PC-9 (cell line): ENCODE measurements at regions not wholly inside any gene's neighbourhood (a gene's known extent, or its start where the extent isn't known, plus 50 kb on each side); places are given as distances from the start of the nearest gene placed in this dataset.

Source experiments
- BruUV-seq: library from RNA; stranded (reverse); fragments of 400-500 nt; replicated peaks from 2 replicates; lab custom pipeline; 2021; lab: Mats Ljungman, UMichigan
- CTCF ChIA-PET: fragments of 300-600 bp; sonication (Branson Sonifier 250); formaldehyde crosslinking; loops from one replicate; lab custom pipeline; 2022; ENCODE audit warnings: antibody characterized with exemption; lab: Charles Lee
- POLR2A ChIA-PET: fragments of 300-600 bp; sonication (Branson Sonifier 250); formaldehyde crosslinking; loops from one replicate; lab custom pipeline; 2022; ENCODE audit warnings: antibody characterized with exemption; ENCODE audit not compliant: unreplicated experiment; lab: Charles Lee
- DNase-seq, 2 experiments: peaks; one replicate each; pipeline versions ENCODE4 v3.0.0 to v3.0.0-alpha.2; 2015 to 2022; ENCODE audit warnings: mixed read lengths in 1 of 2
- H2AFZ ChIP-seq: fragments of 200-600 bp; sonication (generic); 2 replicates; pipeline ENCODE4 v1.8.1; 2017; ENCODE audit warnings: antibody characterized with exemption
- H3F3A ChIP-seq: fragments of 200-600 bp; sonication (generic); 2 replicates; pipeline ENCODE4 v1.8.1; 2017; ENCODE audit warnings: antibody characterized with exemption, mild to moderate bottlenecking, low read depth; ENCODE audit not compliant: insufficient read depth
- H3K27ac ChIP-seq: fragments of 200-600 bp; sonication (generic); 2 replicates; pipeline ENCODE4 v1.6.1; 2016; ENCODE audit warnings: mixed run types
- H3K27me3 ChIP-seq: fragments of 200-600 bp; sonication (generic); 2 replicates; pipeline ENCODE4 v1.6.1; 2016; ENCODE audit warnings: low read depth, mixed run types; ENCODE audit not compliant: insufficient read depth
- H3K36me3 ChIP-seq: fragments of 200-600 bp; sonication (generic); 2 replicates; pipeline ENCODE4 v1.6.1; 2016; ENCODE audit warnings: low read depth, mixed run types
- H3K4me1 ChIP-seq: fragments of 200-600 bp; sonication (generic); replicated peaks from 2 replicates; pipeline ENCODE4 v1.6.1; 2016; ENCODE audit warnings: mixed run types; ENCODE audit not compliant: insufficient read depth
- H3K4me2 ChIP-seq: fragments of 200-600 bp; sonication (generic); 2 replicates; pipeline ENCODE4 v1.6.1; 2017; ENCODE audit warnings: mixed run types
- H3K4me3 ChIP-seq: fragments of 200-600 bp; sonication (generic); 2 replicates; pipeline ENCODE4 v1.6.1; 2016; ENCODE audit warnings: mixed run types
- H3K79me2 ChIP-seq: fragments of 200-600 bp; sonication (generic); 2 replicates; pipeline ENCODE4 v1.6.1; 2017; ENCODE audit warnings: low read depth, mixed run types
- H3K9me2 ChIP-seq: fragments of 200-600 bp; sonication (generic); 2 replicates; pipeline ENCODE4 v1.8.1; 2017; ENCODE audit warnings: mild to moderate bottlenecking; ENCODE audit not compliant: insufficient read depth
- H3K9me3 ChIP-seq: fragments of 200-600 bp; sonication (generic); 2 replicates; pipeline ENCODE4 v1.8.1; 2016; ENCODE audit warnings: low read depth; ENCODE audit not compliant: insufficient read depth
- H4K20me1 ChIP-seq: fragments of 200-600 bp; sonication (generic); 2 replicates; pipeline ENCODE4 v1.8.1; 2017; ENCODE audit not compliant: insufficient read depth
- EZH2 ChIP-seq: fragments of 200-600 bp; sonication (generic); IDR thresholded peaks from 2 replicates; pipeline ENCODE4 v1.8.0; 2017; ENCODE audit warnings: antibody characterized with exemption, low read depth
- intact Hi-C: fragments of 100-400 bp; cut with micrococcal nuclease; formaldehyde crosslinking; loops from one replicate; pipeline ENCODE4 v1.10.0; 2022; ENCODE audit not compliant: unreplicated experiment
- TF ChIP-seq, protein P1 (sequence below): fragments of 200-600 bp; sonication (generic); conservative IDR thresholded peaks from 2 replicates; pipeline ENCODE4 v1.6.1; 2017; ENCODE audit warnings: mixed run types, antibody characterized with exemption, mild to moderate bottlenecking, moderate library complexity

DNA sequence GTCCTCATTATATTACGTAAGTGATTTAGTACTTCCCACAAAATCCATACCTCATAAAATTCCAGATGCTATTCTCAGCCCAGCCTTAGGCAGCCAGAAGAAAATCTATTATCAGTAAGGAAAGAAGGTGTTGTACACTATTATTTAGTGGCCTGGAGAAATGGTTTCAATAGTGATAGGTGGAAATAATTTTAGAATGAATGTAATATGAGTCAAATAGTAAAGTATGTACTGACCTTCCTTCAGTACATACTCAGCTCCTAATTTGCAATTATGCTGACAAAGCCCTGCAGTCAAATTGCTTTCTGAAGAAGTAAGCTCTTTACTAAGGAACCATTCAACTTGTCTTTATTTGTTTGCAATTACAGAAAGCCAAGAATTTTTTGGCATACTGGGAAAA, 409.2 kb downstream of the HTR1A start:
- no TSS peak for BruUV-seq
- H3K9me2 ChIP-seq = no peaks in the 10 kb centered on the region
- no peak overlapping the region for H3K4me2 ChIP-seq
- H3K79me2 ChIP-seq = no peaks in the 10 kb centered on the region
- no peaks in the 10 kb centered on the region for H3F3A ChIP-seq
- H3K4me1 ChIP-seq = no peaks in the 10 kb centered on the region
- no peaks in the 10 kb centered on the region for H3K9me3 ChIP-seq
- no peaks in the 10 kb centered on the region for H3K27me3 ChIP-seq
- H4K20me1 ChIP-seq = no peaks in the 10 kb centered on the region
- POLR2A ChIA-PET = no interaction called here
- no peak for TF ChIP-seq EZH2
- TF ChIP-seq, protein P1, sequence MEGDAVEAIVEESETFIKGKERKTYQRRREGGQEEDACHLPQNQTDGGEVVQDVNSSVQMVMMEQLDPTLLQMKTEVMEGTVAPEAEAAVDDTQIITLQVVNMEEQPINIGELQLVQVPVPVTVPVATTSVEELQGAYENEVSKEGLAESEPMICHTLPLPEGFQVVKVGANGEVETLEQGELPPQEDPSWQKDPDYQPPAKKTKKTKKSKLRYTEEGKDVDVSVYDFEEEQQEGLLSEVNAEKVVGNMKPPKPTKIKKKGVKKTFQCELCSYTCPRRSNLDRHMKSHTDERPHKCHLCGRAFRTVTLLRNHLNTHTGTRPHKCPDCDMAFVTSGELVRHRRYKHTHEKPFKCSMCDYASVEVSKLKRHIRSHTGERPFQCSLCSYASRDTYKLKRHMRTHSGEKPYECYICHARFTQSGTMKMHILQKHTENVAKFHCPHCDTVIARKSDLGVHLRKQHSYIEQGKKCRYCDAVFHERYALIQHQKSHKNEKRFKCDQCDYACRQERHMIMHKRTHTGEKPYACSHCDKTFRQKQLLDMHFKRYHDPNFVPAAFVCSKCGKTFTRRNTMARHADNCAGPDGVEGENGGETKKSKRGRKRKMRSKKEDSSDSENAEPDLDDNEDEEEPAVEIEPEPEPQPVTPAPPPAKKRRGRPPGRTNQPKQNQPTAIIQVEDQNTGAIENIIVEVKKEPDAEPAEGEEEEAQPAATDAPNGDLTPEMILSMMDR = no peak
- intact Hi-C loops = no loop called here
- no peak overlapping the region for H3K4me3 ChIP-seq
- CTCF ChIA-PET = no interaction called here
- H3K27ac ChIP-seq = no peak overlapping the region
- no peak for DNase-seq
- H2AFZ ChIP-seq = no peak overlapping the region
- no peaks in the 10 kb centered on the region for H3K36me3 ChIP-seq

DNA sequence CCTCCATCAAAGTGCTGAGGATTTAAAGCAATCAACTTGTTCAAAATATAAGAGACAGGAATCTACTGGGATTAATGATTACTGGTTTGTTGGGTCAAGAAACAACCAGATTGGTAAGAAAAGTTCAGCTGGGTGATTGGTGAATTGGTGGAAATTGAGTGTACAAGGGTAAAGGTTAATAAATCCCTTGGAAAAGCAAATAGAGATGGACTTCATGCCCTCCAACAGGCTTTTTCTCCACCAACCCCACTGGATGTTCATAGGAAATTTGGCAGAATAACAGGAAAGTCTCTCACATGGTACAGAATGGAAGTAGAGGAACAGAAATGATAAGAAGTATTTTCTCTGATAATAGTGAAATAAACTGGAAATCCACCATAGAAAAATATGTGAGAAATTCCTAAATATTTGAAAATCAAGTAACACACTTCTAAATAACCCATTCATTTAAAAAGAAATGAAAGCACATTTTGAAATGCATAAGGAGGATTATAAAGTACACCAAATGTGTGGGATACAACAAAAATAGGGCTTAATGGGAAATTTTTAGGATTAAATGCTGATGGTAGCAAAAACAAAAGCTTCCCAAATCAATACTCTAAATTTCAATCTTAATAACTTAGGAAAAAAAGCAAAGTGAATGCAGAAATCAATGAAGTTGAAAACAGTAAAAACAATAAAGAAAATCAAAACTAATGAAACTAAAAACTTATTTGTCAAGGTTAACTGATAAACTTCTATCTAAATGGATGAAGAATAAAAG, 426.2 kb downstream of the HTR1A start:
- DNase-seq = no peak
- ChIA-PET CTCF (no interaction called here), POLR2A (no interaction called here)
- H3K27me3 ChIP-seq = no peaks in the 10 kb centered on the region
- H3K9me3 ChIP-seq = no peaks in the 10 kb centered on the region
- no peak overlapping the region for H3K27ac ChIP-seq
- no peak overlapping the region for H3K4me3 ChIP-seq
- no peak overlapping the region for H2AFZ ChIP-seq
- no peak for TF ChIP-seq EZH2
- TF ChIP-seq, protein P1 = no peak
- H4K20me1 ChIP-seq = no peaks in the 10 kb centered on the region
- no peaks in the 10 kb centered on the region for H3K9me2 ChIP-seq
- no TSS peak for BruUV-seq
- H3K79me2 ChIP-seq = no peaks in the 10 kb centered on the region
- no peak overlapping the region for H3K4me2 ChIP-seq
- no peaks in the 10 kb centered on the region for H3K36me3 ChIP-seq
- H3K4me1 ChIP-seq = no peaks in the 10 kb centered on the region
- H3F3A ChIP-seq = no peaks in the 10 kb centered on the region
- intact Hi-C loops = no loop called here

DNA sequence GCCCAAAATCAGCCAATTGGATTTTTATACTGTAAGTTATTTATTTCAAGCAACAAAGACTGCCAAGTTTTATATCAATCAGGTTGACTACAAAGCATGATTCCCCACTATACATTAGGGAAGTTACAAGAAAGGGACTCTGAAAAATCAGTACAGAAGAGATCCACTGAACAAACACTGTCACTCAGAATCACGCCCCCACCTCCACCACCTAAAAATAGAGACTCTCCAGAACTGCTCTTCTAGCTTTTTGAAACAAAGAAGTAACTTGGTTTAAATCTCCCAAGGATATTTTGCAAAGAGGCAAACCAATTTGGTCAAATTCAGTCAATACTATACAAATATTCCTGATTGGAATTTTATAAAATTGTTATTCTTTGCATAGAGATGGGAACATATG, 438.0 kb downstream of the HTR1A start:
- intact Hi-C loops = no loop called here
- Histone ChIP-seq H3K27ac (no peak overlapping the region), H4K20me1 (no peaks in the 10 kb centered on the region), H3K9me2 (no peaks in the 10 kb centered on the region), H3K4me3 (no peak overlapping the region), H3F3A (no peaks in the 10 kb centered on the region), H3K36me3 (no peaks in the 10 kb centered on the region), H3K9me3 (no peaks in the 10 kb centered on the region), H3K79me2 (no peaks in the 10 kb centered on the region), H3K4me1 (no peaks in the 10 kb centered on the region), H3K27me3 (no peaks in the 10 kb centered on the region), H3K4me2 (no peak overlapping the region), H2AFZ (no peak overlapping the region)
- CTCF ChIA-PET = no interaction called here
- BruUV-seq = no TSS peak
- no peak for TF ChIP-seq EZH2
- TF ChIP-seq, protein P1 = no peak
- no peak for DNase-seq
- POLR2A ChIA-PET = no interaction called here
